H1 (cell line): ENCODE measurements at regions not wholly inside any gene's neighbourhood (a gene's known extent, or its start where the extent isn't known, plus 50 kb on each side); places are given as distances from the start of the nearest gene placed in this dataset.

ENCODE experiments used
- EP300 ChIP-seq, 2 experiments: IDR thresholded peaks; 1 replicate in 1 of 2; 2 replicates in 1 of 2; pipeline ENCODE4 v1.6.1; 2011 to 2012; ENCODE audit warnings: low read depth in 2 of 2, low read length in 2 of 2, mild to moderate bottlenecking in 2 of 2, borderline replicate concordance in 1 of 2, inconsistent platforms in 1 of 2, moderate library complexity in 1 of 2
- MAX ChIP-seq: IDR thresholded peaks from 2 replicates; pipeline ENCODE4 v1.6.1; 2012; ENCODE audit warnings: inconsistent platforms
- RFX5 ChIP-seq: IDR thresholded peaks from 2 replicates; pipeline ENCODE4 v1.6.1; 2011; ENCODE audit warnings: low read depth, low read length, improper control_type of control experiment, borderline replicate concordance

GRCh38 chr6:23483896-23484295, 642.1 kb upstream of the NRSN1 start:
- TF ChIP-seq RFX5 (no peak), EP300 (IDR thresholded peaks at IDR 0.05; ENCODE audit: borderline replicate concordance in 1 of 2, low read depth in 2 of 2, low read length in 2 of 2) (no peak), MAX (no peak)
